Loucy (cell line): ENCODE measurements at regions not wholly inside any gene's neighbourhood (a gene's known extent, or its start where the extent isn't known, plus 50 kb on each side); places are given as distances from the start of the nearest gene placed in this dataset.

Source experiments
- CTCF ChIP-seq: fragments of 200-600 bp; sonication (generic); conservative IDR thresholded peaks from 2 replicates; pipeline ENCODE4 v1.5.1; 2014; ENCODE audit warnings: mild to moderate bottlenecking, antibody characterized with exemption, low read length
- EZH2phosphoT487 ChIP-seq: fragments of 200-600 bp; IDR thresholded peaks from 2 replicates; pipeline ENCODE4 v1.6.1; 2018; ENCODE audit warnings: antibody characterized with exemption, mild to moderate bottlenecking, moderate library complexity, borderline replicate concordance

GRCh38 chr10:44517635-44518034 lies 132.7 kb upstream of the CXCL12 start:
- TF ChIP-seq CTCF = peak; percentile 56
- TF ChIP-seq EZH2phosphoT487 = no peak
